Osteoblast (primary cell): ENCODE measurements at regions not wholly inside any gene's neighbourhood (a gene's known extent, or its start where the extent isn't known, plus 50 kb on each side); places are given as distances from the start of the nearest gene placed in this dataset.

ENCODE experiments used
- DNase-seq: peaks from one replicate; pipeline ENCODE4 v3.0.0; 2011; ENCODE audit warnings: low spot score, mixed read lengths; ENCODE audit not compliant: insufficient read length; ENCODE audit errors: missing footprints
- H2AFZ ChIP-seq: 2 replicates; pipeline ENCODE4 v1.6.0; 2011; ENCODE audit warnings: mild to moderate bottlenecking, low read length
- H3K27ac ChIP-seq: 2 replicates; pipeline ENCODE4 v1.5.1; 2011; ENCODE audit warnings: mild to moderate bottlenecking, low read depth, low read length, moderate library complexity
- H3K27me3 ChIP-seq: 2 replicates; pipeline ENCODE4 v1.6.0; 2012; ENCODE audit warnings: mild to moderate bottlenecking, control low read depth, inconsistent platforms, low read length, moderate library complexity; ENCODE audit not compliant: insufficient read depth
- H3K36me3 ChIP-seq: 2 replicates; pipeline ENCODE4 v1.5.1; 2011; ENCODE audit warnings: mild to moderate bottlenecking, low read length, control low read depth, moderate library complexity; ENCODE audit not compliant: insufficient read depth
- H3K4me1 ChIP-seq: 2 replicates; pipeline ENCODE4 v1.5.1; 2011; ENCODE audit warnings: mild to moderate bottlenecking, low read length, control low read depth, moderate library complexity; ENCODE audit not compliant: insufficient read depth
- H3K4me2 ChIP-seq: 2 replicates; pipeline ENCODE4 v1.6.0; 2011; ENCODE audit warnings: mild to moderate bottlenecking, low read length; ENCODE audit not compliant: insufficient read depth
- H3K4me3 ChIP-seq: fragments of 200-600 bp; sonication (generic); 3 replicates; pipeline ENCODE4 v1.5.1; 2012; ENCODE audit warnings: mild to moderate bottlenecking, low read length, inconsistent platforms; ENCODE audit not compliant: insufficient read depth
- H3K79me2 ChIP-seq: 2 replicates; pipeline ENCODE4 v1.6.0; 2012; ENCODE audit warnings: mild to moderate bottlenecking, low read length, control low read depth, inconsistent platforms; ENCODE audit not compliant: insufficient read depth
- H3K9me3 ChIP-seq: 2 replicates; pipeline ENCODE4 v1.5.1; 2011; ENCODE audit warnings: low read depth, low read length, control low read depth
- H4K20me1 ChIP-seq: 2 replicates; pipeline ENCODE4 v1.6.0; 2012; ENCODE audit warnings: mild to moderate bottlenecking, low read length, control low read depth; ENCODE audit not compliant: insufficient read depth
- TF ChIP-seq, protein P1 (sequence below): IDR thresholded peaks from 2 replicates; pipeline ENCODE4 v1.5.1; 2011; ENCODE audit warnings: mild to moderate bottlenecking, low read depth, low read length, moderate library complexity; ENCODE audit errors: extremely low read depth

DNA sequence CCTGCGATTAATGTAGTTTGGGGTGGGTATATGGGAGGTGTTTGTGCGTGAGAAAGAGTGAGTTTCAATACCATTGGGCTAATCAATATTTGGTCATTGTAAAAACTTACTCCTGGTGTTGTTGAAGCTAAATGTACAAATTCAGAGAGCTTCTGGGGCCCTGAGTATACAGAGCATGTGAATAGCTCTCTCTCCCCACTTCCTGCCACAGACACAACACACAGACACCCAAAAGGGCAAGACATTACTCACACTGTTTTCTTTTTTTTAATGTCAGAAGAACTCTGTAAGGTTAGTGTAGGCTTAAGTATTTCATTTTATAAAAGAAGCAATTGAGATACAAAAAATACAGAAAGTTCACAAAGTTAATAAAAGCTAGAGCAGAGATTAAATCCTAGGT is 151.3 kb upstream of the KCNIP4 start:
- Histone ChIP-seq H3K79me2 (no peaks in the 10 kb centered on the region), H3K4me3 (no peak overlapping the region), H3K27ac (peak overlapping the region; percentile 14), H3K4me1 (peaks cover 7% of the 10 kb centered on the region), H3K27me3 (no peaks in the 10 kb centered on the region), H3K9me3 (no peaks in the 10 kb centered on the region), H3K4me2 (no peak overlapping the region), H3K36me3 (no peaks in the 10 kb centered on the region), H4K20me1 (no peaks in the 10 kb centered on the region), H2AFZ (peak overlapping the region; percentile 82)
- TF ChIP-seq, protein P1, sequence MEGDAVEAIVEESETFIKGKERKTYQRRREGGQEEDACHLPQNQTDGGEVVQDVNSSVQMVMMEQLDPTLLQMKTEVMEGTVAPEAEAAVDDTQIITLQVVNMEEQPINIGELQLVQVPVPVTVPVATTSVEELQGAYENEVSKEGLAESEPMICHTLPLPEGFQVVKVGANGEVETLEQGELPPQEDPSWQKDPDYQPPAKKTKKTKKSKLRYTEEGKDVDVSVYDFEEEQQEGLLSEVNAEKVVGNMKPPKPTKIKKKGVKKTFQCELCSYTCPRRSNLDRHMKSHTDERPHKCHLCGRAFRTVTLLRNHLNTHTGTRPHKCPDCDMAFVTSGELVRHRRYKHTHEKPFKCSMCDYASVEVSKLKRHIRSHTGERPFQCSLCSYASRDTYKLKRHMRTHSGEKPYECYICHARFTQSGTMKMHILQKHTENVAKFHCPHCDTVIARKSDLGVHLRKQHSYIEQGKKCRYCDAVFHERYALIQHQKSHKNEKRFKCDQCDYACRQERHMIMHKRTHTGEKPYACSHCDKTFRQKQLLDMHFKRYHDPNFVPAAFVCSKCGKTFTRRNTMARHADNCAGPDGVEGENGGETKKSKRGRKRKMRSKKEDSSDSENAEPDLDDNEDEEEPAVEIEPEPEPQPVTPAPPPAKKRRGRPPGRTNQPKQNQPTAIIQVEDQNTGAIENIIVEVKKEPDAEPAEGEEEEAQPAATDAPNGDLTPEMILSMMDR, result no peak
- peak; percentile 55 for DNase-seq

DNA sequence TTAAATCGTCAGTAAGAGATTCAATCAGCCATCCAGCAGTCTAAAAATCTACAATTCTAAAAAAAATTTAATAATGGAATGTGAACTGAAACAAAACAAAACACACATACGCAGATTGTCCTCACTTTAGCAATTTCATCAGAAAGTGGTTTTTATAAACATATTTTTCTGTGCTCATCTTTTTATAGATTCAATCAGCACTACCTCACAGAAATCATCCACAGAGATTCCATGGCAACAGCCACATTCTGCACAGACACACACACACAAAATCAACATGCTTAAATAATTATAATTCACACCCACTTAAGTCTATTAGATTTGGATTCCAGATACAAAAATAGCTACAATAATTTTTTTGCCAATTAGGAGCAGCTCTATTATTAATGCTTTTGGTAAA is 149.0 kb upstream of the KCNIP4 start:
- Histone ChIP-seq H4K20me1 (no peaks in the 10 kb centered on the region), H3K36me3 (no peaks in the 10 kb centered on the region), H3K4me3 (no peak overlapping the region), H3K9me3 (no peaks in the 10 kb centered on the region), H3K4me2 (no peak overlapping the region), H3K27me3 (no peaks in the 10 kb centered on the region), H3K4me1 (peaks cover 7% of the 10 kb centered on the region), H3K27ac (no peak overlapping the region), H3K79me2 (no peaks in the 10 kb centered on the region), H2AFZ (no peak overlapping the region)
- TF ChIP-seq, protein P1, result no peak
- no peak for DNase-seq

DNA sequence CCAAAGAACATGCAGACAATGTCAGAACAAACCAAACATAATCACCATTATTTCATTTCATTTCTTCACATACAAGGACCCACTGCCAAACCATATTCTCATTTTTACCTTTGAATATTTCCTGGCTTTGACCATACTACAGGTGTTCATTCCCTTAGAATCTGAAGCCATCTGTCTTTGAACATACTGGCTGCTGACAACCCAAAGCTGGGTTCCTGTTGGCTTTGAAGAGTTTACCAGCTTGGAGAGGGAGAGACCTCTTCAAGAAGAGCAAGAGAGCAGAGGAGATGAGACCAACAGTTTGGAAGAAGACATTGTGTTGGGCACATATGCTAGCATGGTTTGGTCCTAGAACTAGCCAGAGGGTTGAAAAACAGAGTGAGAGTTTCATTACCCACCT is 145.6 kb upstream of the KCNIP4 start:
- no peak overlapping the region for H3K4me2 ChIP-seq
- no peaks in the 10 kb centered on the region for H4K20me1 ChIP-seq
- H3K4me1 ChIP-seq, result peaks cover 2% of the 10 kb centered on the region
- H3K36me3 ChIP-seq, result no peaks in the 10 kb centered on the region
- H2AFZ ChIP-seq, result no peak overlapping the region
- no peaks in the 10 kb centered on the region for H3K9me3 ChIP-seq
- H3K79me2 ChIP-seq, result no peaks in the 10 kb centered on the region
- no peak for DNase-seq
- H3K27ac ChIP-seq, result no peak overlapping the region
- TF ChIP-seq, protein P1, result no peak
- H3K4me3 ChIP-seq, result no peak overlapping the region
- no peaks in the 10 kb centered on the region for H3K27me3 ChIP-seq

DNA sequence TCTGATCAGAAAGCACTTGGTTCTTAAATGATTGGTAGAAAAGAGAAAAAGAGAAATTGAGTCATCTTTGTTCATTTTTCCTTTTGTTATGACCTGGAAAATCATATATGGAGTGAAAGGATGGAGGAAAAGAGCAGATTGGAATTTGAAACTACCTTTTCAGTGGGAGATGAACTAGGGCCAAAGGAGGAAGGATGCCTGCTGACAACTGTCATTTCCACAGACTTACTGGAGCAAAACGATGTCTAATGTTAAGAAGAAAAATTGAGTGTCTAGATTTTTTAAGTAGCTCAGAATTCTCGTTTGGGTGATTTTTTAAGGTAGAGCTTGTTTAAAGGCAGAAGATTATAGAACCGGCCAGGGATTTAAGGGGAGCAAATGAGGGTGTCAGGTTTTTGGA is 144.6 kb upstream of the KCNIP4 start:
- TF ChIP-seq, protein P1, result no peak
- H3K79me2 ChIP-seq, result no peaks in the 10 kb centered on the region
- no peak for DNase-seq

More for the DNA sequence above, 144.6 kb upstream of the KCNIP4 start:
- Histone ChIP-seq H3K27me3 (no peaks in the 10 kb centered on the region), H3K4me1 (peaks cover 2% of the 10 kb centered on the region), H2AFZ (no peak overlapping the region), H3K4me3 (no peak overlapping the region), H3K9me3 (no peaks in the 10 kb centered on the region), H3K4me2 (no peak overlapping the region), H3K27ac (no peak overlapping the region), H3K36me3 (no peaks in the 10 kb centered on the region), H4K20me1 (no peaks in the 10 kb centered on the region)
